ENCODE measurements at regions not wholly inside any gene's neighbourhood (a gene's known extent, or its start where the extent isn't known, plus 50 kb on each side); places are given as distances from the start of the nearest gene placed in this dataset.

DNA sequence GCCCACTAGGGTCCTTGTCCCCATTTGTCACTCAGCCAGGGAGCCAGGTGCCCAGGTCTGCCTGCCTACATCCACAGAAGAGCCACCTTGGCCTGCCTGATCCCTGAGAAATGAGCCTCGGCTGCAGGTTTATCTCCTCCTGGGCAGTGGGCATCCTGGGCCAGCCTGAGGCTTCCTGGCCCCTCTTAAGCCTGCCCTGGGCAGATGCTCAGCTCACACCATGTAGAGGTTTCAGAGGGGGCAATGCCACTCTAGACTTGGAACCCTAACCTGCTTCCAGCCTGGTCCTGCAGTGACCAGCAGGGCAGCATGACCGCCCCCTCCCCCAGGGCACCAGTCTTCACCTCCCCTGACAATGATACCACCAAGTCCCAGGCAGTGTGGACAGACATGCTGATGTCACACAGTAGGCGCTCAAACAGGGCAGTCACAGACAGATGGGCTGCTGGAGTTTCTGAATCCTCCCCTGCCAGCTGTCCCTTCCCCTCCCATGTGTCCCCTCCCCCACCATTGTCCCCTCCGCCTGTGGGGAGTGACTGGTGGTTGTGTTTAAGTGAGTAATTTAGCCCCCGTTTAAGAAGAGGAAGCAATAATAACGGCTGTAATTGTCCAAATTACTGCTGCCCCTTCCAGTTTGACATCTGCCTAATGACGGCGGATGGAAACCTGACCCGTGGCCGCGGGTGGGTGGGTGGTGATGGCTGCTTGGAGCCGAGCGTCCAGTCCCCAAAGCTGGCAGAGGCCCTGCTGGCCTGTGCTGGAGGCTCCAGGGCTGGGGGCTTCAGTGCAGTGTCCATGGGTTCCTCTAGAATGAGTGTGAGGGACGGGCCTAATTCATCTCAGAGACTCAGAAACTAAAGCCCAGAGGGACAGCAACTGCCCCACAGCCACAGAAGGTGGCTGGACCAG, 147.7 kb downstream of the BARX1 start:
- TF ChIP-seq POLR2A (IDR thresholded peaks at IDR 0.05) = no peak
- TF ChIP-seq, protein P1, sequence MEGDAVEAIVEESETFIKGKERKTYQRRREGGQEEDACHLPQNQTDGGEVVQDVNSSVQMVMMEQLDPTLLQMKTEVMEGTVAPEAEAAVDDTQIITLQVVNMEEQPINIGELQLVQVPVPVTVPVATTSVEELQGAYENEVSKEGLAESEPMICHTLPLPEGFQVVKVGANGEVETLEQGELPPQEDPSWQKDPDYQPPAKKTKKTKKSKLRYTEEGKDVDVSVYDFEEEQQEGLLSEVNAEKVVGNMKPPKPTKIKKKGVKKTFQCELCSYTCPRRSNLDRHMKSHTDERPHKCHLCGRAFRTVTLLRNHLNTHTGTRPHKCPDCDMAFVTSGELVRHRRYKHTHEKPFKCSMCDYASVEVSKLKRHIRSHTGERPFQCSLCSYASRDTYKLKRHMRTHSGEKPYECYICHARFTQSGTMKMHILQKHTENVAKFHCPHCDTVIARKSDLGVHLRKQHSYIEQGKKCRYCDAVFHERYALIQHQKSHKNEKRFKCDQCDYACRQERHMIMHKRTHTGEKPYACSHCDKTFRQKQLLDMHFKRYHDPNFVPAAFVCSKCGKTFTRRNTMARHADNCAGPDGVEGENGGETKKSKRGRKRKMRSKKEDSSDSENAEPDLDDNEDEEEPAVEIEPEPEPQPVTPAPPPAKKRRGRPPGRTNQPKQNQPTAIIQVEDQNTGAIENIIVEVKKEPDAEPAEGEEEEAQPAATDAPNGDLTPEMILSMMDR (IDR thresholded peaks at IDR 0.05) = no peak
